ENCODE measurements at regions not wholly inside any gene's neighbourhood (a gene's known extent, or its start where the extent isn't known, plus 50 kb on each side); places are given as distances from the start of the nearest gene placed in this dataset.
A peak's percentile ranks its signal among the peaks of the same experiment; 100 is the strongest.

- DNase-seq (ENCODE audit: low read depth in 3 of 3, low spot score in 1 of 3): no peak
Measured at GRCh38 chrX:76228499-76228898, 55.6 kb downstream of the PBDC1 start.

DNA sequence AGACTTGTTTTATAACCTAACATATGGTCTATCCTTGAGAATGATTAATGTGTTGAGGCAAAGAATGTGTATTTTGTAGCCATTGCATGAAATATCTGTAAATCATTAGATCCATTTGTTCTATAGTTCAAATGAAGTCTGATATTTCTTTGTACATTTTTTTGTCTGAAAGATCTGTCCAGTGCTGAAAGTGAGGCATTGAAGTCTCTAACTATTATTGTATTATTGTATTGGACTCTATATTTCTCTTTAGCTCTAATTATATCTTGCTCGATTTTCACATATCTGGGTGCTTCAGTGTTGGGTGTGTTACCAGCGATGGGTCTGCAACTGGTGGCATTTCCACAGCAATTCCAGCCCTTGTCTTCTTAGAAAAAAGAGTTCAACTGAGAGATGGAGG, 76.0 kb downstream of the PBDC1 start:
- DNase-seq (ENCODE audit: low read depth in 3 of 3, low spot score in 1 of 3): no peak

GRCh38 chrX:76253432-76253831, 80.6 kb downstream of the PBDC1 start:
- peak in 2 of 3 donors; percentile 1 to 5 for DNase-seq (ENCODE audit: low read depth in 3 of 3, low spot score in 1 of 3)

- peak in 2 of 3 donors; percentile 3 for DNase-seq (ENCODE audit: low read depth in 3 of 3, low spot score in 1 of 3)
Measured at GRCh38 chrX:76279007-76279406, 106.1 kb downstream of the PBDC1 start.
